K562 (cell line): ENCODE measurements at regions not wholly inside any gene's neighbourhood (a gene's known extent, or its start where the extent isn't known, plus 50 kb on each side); places are given as distances from the start of the nearest gene placed in this dataset.
"Not testable (repeated sequence)": the region's sequence is repeated elsewhere in the genome, so short reads cannot be mapped to it uniquely, and the experiment has no call there.

ENCODE experiments used
- ATAC-seq: fragments of 200-7000 bp; cut with Tn5 transposase; 3 replicates; pipeline ENCODE4 v1.9.1; 2020; ENCODE audit warnings: moderate library complexity
- BruUV-seq: library from RNA; stranded (reverse); fragments of 400-500 nt; replicated peaks from 2 replicates; lab custom pipeline; 2021; lab: Mats Ljungman, UMichigan
- CTCF ChIA-PET: fragments of 300-600 bp; formaldehyde crosslinking; extraction: SDS; loops from one replicate; lab custom pipeline; 2021; ENCODE audit warnings: low intra/inter-chr PET ratio; lab: Yijun Ruan, JAX
- POLR2A ChIA-PET: fragments of 300-600, 350-650 bp; sonication (Branson Sonifier 250); formaldehyde crosslinking; extraction: SDS; loops from one replicate; lab custom pipeline; 2021; ENCODE audit warnings: antibody characterized with exemption, inconsistent platforms; lab: Yijun Ruan, JAX
- DNase-seq, 4 experiments: peaks; one replicate each; pipeline versions ENCODE4 v3.0.0 to v3.0.0-alpha.2; 2011 to 2018; ENCODE audit warnings: low spot score in 3 of 4, mixed read lengths in 3 of 4; ENCODE audit errors: extremely low read depth in 1 of 4
- FAIRE-seq: peaks from 2 replicates; lab custom pipeline; 2011; peaks lifted over from hg19 to GRCh38; lab: Jason Lieb, UNC
- H2AFZ ChIP-seq: 2 replicates; pipeline ENCODE4 v1.6.0; 2011; ENCODE audit warnings: low read depth, low read length, control low read depth, inconsistent platforms
- H3K27ac ChIP-seq: fragments of 200-600 bp; 3 replicates; pipeline ENCODE4 v1.8.0; 2011; ENCODE audit warnings: low read depth, mild to moderate bottlenecking, control low read depth, inconsistent platforms, low read length, moderate library complexity, mixed read lengths; ENCODE audit errors: extremely low read depth
- H3K27me3 ChIP-seq, 2 experiments: fragments of 300-600 bp in 1 of 2; 2 replicates in 1 of 2; 3 replicates in 1 of 2; pipeline versions ENCODE4 v1.6.0 to v1.8.0; 2011; ENCODE audit warnings: inconsistent platforms in 2 of 2, low read length in 2 of 2, mild to moderate bottlenecking in 1 of 2, mixed read lengths in 1 of 2, moderate library complexity in 1 of 2; ENCODE audit not compliant: control insufficient read depth in 2 of 2, insufficient read depth in 2 of 2
- H3K36me3 ChIP-seq: fragments of 300-600 bp; 3 replicates; pipeline ENCODE4 v1.8.0; 2011; ENCODE audit warnings: mild to moderate bottlenecking, low read length, inconsistent platforms; ENCODE audit not compliant: control insufficient read depth, insufficient read depth
- H3K4me1 ChIP-seq, 2 experiments: fragments of 200-600 bp in 1 of 2; replicated peaks in 1 of 2; 2 replicates in 1 of 2; 3 replicates in 1 of 2; pipeline versions ENCODE4 v1.5.1 to v1.8.0; 2011; ENCODE audit warnings: inconsistent platforms in 2 of 2, low read length in 2 of 2, mild to moderate bottlenecking in 1 of 2, mixed read lengths in 1 of 2, moderate library complexity in 1 of 2; ENCODE audit not compliant: control insufficient read depth in 2 of 2, insufficient read depth in 2 of 2
- H3K4me2 ChIP-seq: 2 replicates; pipeline ENCODE4 v1.6.1; 2011; ENCODE audit warnings: low read length, control low read depth, inconsistent platforms, mixed read lengths; ENCODE audit not compliant: insufficient read depth
- H3K4me3 ChIP-seq: fragments of 200-600 bp; sonication (generic), shearing (Covaris generic); 2 replicates; pipeline ENCODE4 v1.5.1; 2016; ENCODE audit warnings: control low read depth, inconsistent platforms
- H3K79me2 ChIP-seq: fragments of 200-600 bp; 3 replicates; pipeline ENCODE4 v1.8.0; 2011; ENCODE audit warnings: low read length, inconsistent platforms; ENCODE audit not compliant: control insufficient read depth, insufficient read depth
- H3K9ac ChIP-seq, 2 experiments: 2 replicates each; pipeline versions ENCODE4 v1.6.0 to v1.6.1; 2011; ENCODE audit warnings: low read depth in 2 of 2, low read length in 2 of 2, control low read depth in 1 of 2, inconsistent platforms in 1 of 2, mild to moderate bottlenecking in 1 of 2, mixed read lengths in 1 of 2; ENCODE audit not compliant: insufficient read depth in 1 of 2
- H3K9me1 ChIP-seq: one replicate; pipeline ENCODE4 v1.6.0; 2011; ENCODE audit warnings: inconsistent platforms, mild to moderate bottlenecking, low read length, moderate library complexity; ENCODE audit not compliant: control insufficient read depth, insufficient read depth
- H3K9me3 ChIP-seq: replicated peaks from 2 replicates; pipeline ENCODE4 v1.5.1; 2011; ENCODE audit warnings: low read depth, low read length, inconsistent platforms; ENCODE audit not compliant: control insufficient read depth, insufficient read depth
- H4K20me1 ChIP-seq: replicated peaks from 2 replicates; pipeline ENCODE4 v1.6.1; 2011; ENCODE audit warnings: low read length, inconsistent platforms, mixed read lengths; ENCODE audit not compliant: control insufficient read depth, insufficient read depth
- DNMT1 ChIP-seq: fragments of 450-650 bp; IDR thresholded peaks from 2 replicates; pipeline ENCODE4 v1.6.1; 2016; ENCODE audit warnings: antibody characterized with exemption, mild to moderate bottlenecking
- EP300 ChIP-seq: IDR thresholded peaks from 2 replicates; pipeline ENCODE4 v1.6.1; 2012; ENCODE audit warnings: low read length, improper control_type of control experiment
- PHF21A ChIP-seq: fragments of 450-650 bp; IDR thresholded peaks from 2 replicates; pipeline ENCODE4 v1.6.1; 2017; ENCODE audit warnings: low read depth, borderline replicate concordance
- SNRNP70 ChIP-seq: fragments of 200-400 bp; formaldehyde crosslinking; optimal IDR thresholded peaks from 2 replicates; pipeline ENCODE3; 2017; ENCODE audit warnings: low read depth, low read length
- TCF7L2 ChIP-seq: fragments of 150-350 bp; IDR thresholded peaks from 2 replicates; pipeline ENCODE4 v1.6.1; 2016; ENCODE audit warnings: low read depth, mild to moderate bottlenecking, low read length, moderate library complexity
- ZNF507 ChIP-seq: conservative IDR thresholded peaks from 2 replicates; pipeline ENCODE4 v1.6.1; 2017; ENCODE audit warnings: missing genetic modification characterization, missing compliant biosample characterization
- WGBS: fragments of 100-300 bp; shearing (Covaris generic); methylation state at CpG from one replicate; pipeline ENCODE4 v1.1.6; 2016; ENCODE audit warnings: low coverage, mixed read lengths; ENCODE audit not compliant: insufficient coverage; ENCODE audit errors: missing lambda C conversion rate; 5-methylcytosine and 5-hydroxymethylcytosine counted together
- in situ Hi-C: fragments of 300-500 bp; cut with MboI; formaldehyde crosslinking; loops from 4 replicates; pipeline ENCODE4 v1.15.0; 2018; ENCODE audit warnings: inconsistent platforms, mixed read lengths
- intact Hi-C: fragments of 100-400 bp; cut with micrococcal nuclease; formaldehyde crosslinking; loops from 2 replicates; pipeline ENCODE4 v1.14.2; 2022
- TF ChIP-seq, protein P1 (sequence below): fragments of 250-450 bp; sonication (Bioruptor Pico); IDR thresholded peaks from 2 replicates; pipeline ENCODE4 v1.9.0; 2021; ENCODE audit warnings: mild to moderate bottlenecking

DNA sequence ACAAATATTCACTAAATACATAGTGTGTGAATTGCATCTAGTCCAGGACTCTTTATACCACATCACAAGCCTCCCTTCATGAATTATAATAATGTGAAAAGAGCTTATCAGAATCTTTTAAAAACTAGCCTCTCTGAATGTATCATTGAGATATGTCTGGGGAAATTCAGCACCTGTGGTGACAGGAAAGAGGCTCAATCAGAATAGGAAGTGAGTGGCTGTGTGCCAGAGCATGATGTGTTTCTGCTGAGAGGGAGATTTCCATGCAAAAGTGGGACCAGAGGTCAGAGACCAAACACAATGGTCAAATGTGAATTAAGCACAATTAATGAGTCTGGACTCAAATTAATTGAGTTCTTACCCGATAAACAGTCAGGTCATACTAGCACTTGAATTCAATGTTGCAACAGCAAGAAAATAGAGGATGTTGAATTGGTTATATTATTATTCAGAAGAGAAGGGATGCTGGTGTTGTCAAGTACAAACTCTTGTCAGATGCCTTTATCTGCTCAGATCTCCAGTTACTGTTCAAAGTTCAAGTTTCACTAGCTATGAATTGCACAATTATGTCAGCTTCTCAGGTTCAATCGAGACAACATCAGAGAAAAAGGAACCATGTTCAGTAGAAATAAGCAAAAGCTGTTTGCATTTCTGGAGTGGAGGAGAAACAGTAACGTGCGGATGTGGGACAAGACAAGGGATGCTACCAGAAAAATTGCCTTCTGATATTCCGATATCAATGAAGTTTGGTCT lies 226.2 kb downstream of the ZNF326 start:
- ChIA-PET POLR2A (no interaction called here), CTCF (no interaction called here)
- H2AFZ ChIP-seq, result no peak overlapping the region
- no peak for ATAC-seq
- FAIRE-seq, result no peak
- no TSS peak for BruUV-seq
- DNase-seq, result no peak
- H3K9me1 ChIP-seq, result no peaks in the 10 kb centered on the region
- intact Hi-C loops, result no loop called here
- in situ Hi-C loops, result no loop called here
- no peaks in the 10 kb centered on the region for H4K20me1 ChIP-seq
- H3K4me2 ChIP-seq, result no peak overlapping the region
- H3K27ac ChIP-seq, result no peak overlapping the region
- no peaks in the 10 kb centered on the region for H3K79me2 ChIP-seq
- WGBS, result 0% methylated on average over 5 of the region's 5 CpGs
- H3K9me3 ChIP-seq, result no peaks in the 10 kb centered on the region
- H3K9ac ChIP-seq, result no peak overlapping the region
- TF ChIP-seq ZNF507 (tag) (no peak), PHF21A (no peak), SNRNP70 (no peak), DNMT1 (no peak)
- TF ChIP-seq, protein P1, sequence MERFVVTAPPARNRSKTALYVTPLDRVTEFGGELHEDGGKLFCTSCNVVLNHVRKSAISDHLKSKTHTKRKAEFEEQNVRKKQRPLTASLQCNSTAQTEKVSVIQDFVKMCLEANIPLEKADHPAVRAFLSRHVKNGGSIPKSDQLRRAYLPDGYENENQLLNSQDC (CRISPR knock-in tag), result no peak
- H3K4me3 ChIP-seq, result no peak overlapping the region
- H3K36me3 ChIP-seq, result no peaks in the 10 kb centered on the region
- H3K4me1 ChIP-seq, result no peaks in the 10 kb centered on the region
- no peaks in the 10 kb centered on the region for H3K27me3 ChIP-seq

DNA sequence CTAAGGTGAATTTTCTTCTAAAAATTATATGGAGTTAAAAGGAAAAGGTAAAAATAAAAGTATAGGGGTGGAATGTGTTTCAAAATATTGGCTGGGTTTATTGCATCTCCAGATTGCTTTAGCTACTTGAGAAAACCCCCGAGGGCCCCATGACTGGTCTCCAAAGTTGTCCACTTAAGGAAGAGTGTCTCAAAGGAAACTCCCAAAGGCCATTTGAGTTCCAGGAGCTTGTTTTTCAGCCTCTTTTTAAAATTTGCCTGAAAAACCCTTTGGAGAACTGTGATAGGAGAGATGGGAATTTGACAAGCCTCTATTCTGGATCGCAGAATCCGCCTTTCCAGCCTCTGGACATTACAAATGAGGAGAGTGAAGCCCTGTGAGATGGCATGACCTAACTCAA lies 225.6 kb downstream of the ZNF326 start:
- Histone ChIP-seq H3K4me1 (no peaks in the 10 kb centered on the region), H3K9ac (no peak overlapping the region), H3K27ac (no peak overlapping the region), H3K36me3 (no peaks in the 10 kb centered on the region), H3K4me3 (no peak overlapping the region), H2AFZ (no peak overlapping the region), H3K79me2 (no peaks in the 10 kb centered on the region), H3K27me3 (no peaks in the 10 kb centered on the region), H3K9me3 (no peaks in the 10 kb centered on the region), H3K9me1 (no peaks in the 10 kb centered on the region), H3K4me2 (no peak overlapping the region), H4K20me1 (no peaks in the 10 kb centered on the region)
- ChIA-PET CTCF (no interaction called here), POLR2A (no interaction called here)
- no TSS peak for BruUV-seq
- TF ChIP-seq TCF7L2 (no peak), EP300 (no peak)
- intact Hi-C loops, result no loop called here
- DNase-seq (no peak), ATAC-seq (no peak), FAIRE-seq (no peak)
- 0% methylated on average over 3 of the region's 3 CpGs for WGBS
- in situ Hi-C loops, result no loop called here

DNA sequence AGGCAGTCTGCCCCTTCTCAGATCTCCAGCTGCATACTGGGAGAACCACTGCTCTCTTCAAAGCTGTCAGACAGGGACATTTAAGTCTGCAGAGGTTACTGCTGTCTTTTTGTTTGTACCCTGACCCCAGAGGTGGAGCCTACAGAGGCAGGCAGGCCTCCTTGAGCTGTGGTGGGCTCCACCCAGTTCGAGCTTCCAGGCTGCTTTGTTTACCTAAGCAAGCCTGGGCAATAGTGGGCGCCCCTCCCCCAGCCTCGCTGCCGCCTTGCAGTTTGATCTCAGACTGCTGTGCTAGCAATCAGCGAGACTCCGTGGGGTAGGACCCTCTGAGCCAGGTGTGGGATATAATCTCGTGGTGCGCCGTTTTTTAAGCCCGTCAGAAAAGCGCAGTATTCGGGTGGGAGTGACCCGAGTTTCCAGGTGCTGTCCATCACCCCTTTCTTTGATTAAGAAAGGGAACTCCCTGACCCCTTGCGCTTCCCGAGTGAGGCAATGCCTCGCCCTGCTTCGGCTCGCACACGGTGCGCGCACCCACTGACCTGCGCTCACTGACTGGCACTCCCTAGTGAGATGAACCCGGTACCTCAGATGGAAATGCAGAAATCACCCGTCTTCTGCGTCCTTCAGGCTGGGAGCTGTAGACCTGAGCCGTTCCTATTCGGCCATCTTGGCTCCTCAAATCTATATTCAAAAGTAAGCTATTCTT lies 224.4 kb downstream of the ZNF326 start:
- H3K27ac ChIP-seq, H3K4me1 ChIP-seq, H3K9me1 ChIP-seq, H4K20me1 ChIP-seq, in situ Hi-C loops, intact Hi-C loops, DNase-seq, H3K4me2 ChIP-seq, H2AFZ ChIP-seq, H3K9ac ChIP-seq, H3K36me3 ChIP-seq, FAIRE-seq, H3K9me3 ChIP-seq, H3K79me2 ChIP-seq, POLR2A ChIA-PET, BruUV-seq, ATAC-seq, H3K4me3 ChIP-seq, H3K27me3 ChIP-seq, CTCF ChIA-PET: not testable (repeated sequence)
- 0% methylated on average over 21 of the region's 27 CpGs for WGBS
